GM23338 (cell line): ENCODE measurements at regions not wholly inside any gene's neighbourhood (a gene's known extent, or its start where the extent isn't known, plus 50 kb on each side); places are given as distances from the start of the nearest gene placed in this dataset.

ENCODE experiments used
- ATAC-seq: fragments of 200-7000 bp; cut with Tn5 transposase; 3 replicates; pipeline ENCODE4 v1.9.1; 2020
- DNase-seq: peaks from one replicate; pipeline ENCODE4 v3.0.0-alpha.2; 2015; ENCODE audit warnings: low spot score
- H2AFZ ChIP-seq: fragments of 200-600 bp; sonication (generic); 2 replicates; pipeline ENCODE4 v1.8.0; 2016; ENCODE audit warnings: antibody characterized with exemption, mild to moderate bottlenecking, moderate library complexity
- H3F3A ChIP-seq: fragments of 200-600 bp; sonication (generic); replicated peaks from 2 replicates; pipeline ENCODE4 v1.8.0; 2017; ENCODE audit warnings: antibody characterized with exemption, mixed run types, low read depth
- H3K27ac ChIP-seq: fragments of 200-600 bp; sonication (generic); 2 replicates; pipeline ENCODE4 v1.6.1; 2016; ENCODE audit warnings: low read depth
- H3K27me3 ChIP-seq: fragments of 200-600 bp; sonication (generic); 2 replicates; pipeline ENCODE4 v1.8.0; 2016; ENCODE audit warnings: mild to moderate bottlenecking, mixed run types, moderate library complexity; ENCODE audit not compliant: insufficient read depth
- H3K36me3 ChIP-seq: fragments of 200-600 bp; sonication (generic); 2 replicates; pipeline ENCODE4 v1.8.0; 2016; ENCODE audit warnings: mild to moderate bottlenecking; ENCODE audit not compliant: insufficient read depth
- H3K4me1 ChIP-seq: fragments of 200-600 bp; sonication (generic); 2 replicates; pipeline ENCODE4 v1.8.0; 2016; ENCODE audit warnings: mild to moderate bottlenecking, moderate library complexity; ENCODE audit not compliant: insufficient read depth
- H3K4me2 ChIP-seq: fragments of 200-600 bp; sonication (generic); 2 replicates; pipeline ENCODE4 v1.7.1; 2017; ENCODE audit warnings: mixed run types
- H3K4me3 ChIP-seq: fragments of 200-600 bp; sonication (generic); 2 replicates; pipeline ENCODE4 v1.6.1; 2016; ENCODE audit warnings: mixed run types
- H3K79me2 ChIP-seq: fragments of 200-600 bp; sonication (generic); replicated peaks from 2 replicates; pipeline ENCODE4 v1.8.0; 2017; ENCODE audit warnings: mild to moderate bottlenecking; ENCODE audit not compliant: insufficient read depth
- H3K9me2 ChIP-seq: fragments of 200-600 bp; sonication (generic); 2 replicates; pipeline ENCODE4 v1.8.0; 2017; ENCODE audit not compliant: insufficient read depth
- H4K20me1 ChIP-seq: fragments of 200-600 bp; sonication (generic); replicated peaks from 2 replicates; pipeline ENCODE4 v1.8.0; 2017; ENCODE audit warnings: mild to moderate bottlenecking; ENCODE audit not compliant: insufficient read depth
- H3K27ac Mint-ChIP-seq: 2 replicates; pipeline ENCODE4 v1.8.0; 2020; ENCODE audit warnings: inconsistent platforms, mild to moderate bottlenecking, moderate library complexity, mixed read lengths
- H3K27me3 Mint-ChIP-seq: 3 replicates; pipeline ENCODE4 v1.8.0; 2022; ENCODE audit warnings: low read depth, mild to moderate bottlenecking, moderate library complexity, mixed read lengths, inconsistent platforms; ENCODE audit not compliant: insufficient read depth, poor library complexity
- H3K36me3 Mint-ChIP-seq: 3 replicates; pipeline ENCODE4 v1.8.0; 2021; ENCODE audit warnings: low read depth, mild to moderate bottlenecking, inconsistent platforms, moderate library complexity, mixed read lengths
- H3K4me1 Mint-ChIP-seq: 3 replicates; pipeline ENCODE4 v1.8.0; 2020; ENCODE audit warnings: mild to moderate bottlenecking, inconsistent platforms, mixed read lengths
- H3K4me3 Mint-ChIP-seq: 3 replicates; pipeline ENCODE4 v1.8.0; 2021; ENCODE audit warnings: moderate library complexity, mild to moderate bottlenecking, inconsistent platforms, mixed read lengths
- H3K9me3 Mint-ChIP-seq: 3 replicates; pipeline ENCODE4 v1.8.0; 2020; ENCODE audit warnings: moderate library complexity, mild to moderate bottlenecking, inconsistent platforms, mixed read lengths
- CREB1 ChIP-seq: fragments of 250-450 bp; sonication (Bioruptor Pico); IDR thresholded peaks from 2 replicates; pipeline ENCODE4 v1.5.0; 2020; ENCODE audit warnings: low read depth, mild to moderate bottlenecking, moderate library complexity
- CTCF ChIP-seq, 2 experiments: fragments of 200-600 bp in 1 of 2; sonication (generic) in 1 of 2; conservative IDR thresholded peaks; 2 replicates each; pipeline versions ENCODE4 v1.5.1 to v1.6.1; 2016 to 2017; ENCODE audit warnings: antibody characterized with exemption in 2 of 2, low read depth in 2 of 2, mild to moderate bottlenecking in 2 of 2, moderate library complexity in 1 of 2
- ETS1 ChIP-seq: IDR thresholded peaks from 2 replicates; pipeline ENCODE4 v1.6.1; 2016; ENCODE audit warnings: antibody characterized with exemption
- EZH2 ChIP-seq: fragments of 200-600 bp; sonication (generic); IDR thresholded peaks from one replicate; pipeline ENCODE4 v1.8.0; 2017; ENCODE audit warnings: antibody characterized with exemption, mild to moderate bottlenecking, low read depth; ENCODE audit not compliant: unreplicated experiment
- EZH2phosphoT487 ChIP-seq: fragments of 200-600 bp; sonication (generic); IDR thresholded peaks from one replicate; pipeline ENCODE4 v1.8.1; 2018; ENCODE audit warnings: antibody characterized with exemption; ENCODE audit not compliant: unreplicated experiment
- JUNB ChIP-seq: IDR thresholded peaks from one replicate; pipeline ENCODE4 v1.6.1; 2016; ENCODE audit warnings: antibody characterized with exemption; ENCODE audit not compliant: unreplicated experiment
- NANOG ChIP-seq: IDR thresholded peaks from 2 replicates; pipeline ENCODE4 v1.6.1; 2016; ENCODE audit warnings: antibody characterized with exemption, borderline replicate concordance
- POLR2AphosphoS5 ChIP-seq: IDR thresholded peaks from 2 replicates; pipeline ENCODE4 v1.6.1; 2016; ENCODE audit warnings: antibody characterized with exemption, low read depth
- REST ChIP-seq: IDR thresholded peaks from one replicate; pipeline ENCODE4 v1.6.1; 2018; ENCODE audit warnings: antibody characterized with exemption; ENCODE audit not compliant: unreplicated experiment
- STAT1 ChIP-seq: IDR thresholded peaks from one replicate; pipeline ENCODE4 v1.6.1; 2016; ENCODE audit warnings: antibody characterized with exemption; ENCODE audit not compliant: unreplicated experiment
- ZNF114 ChIP-seq: fragments of 250-450 bp; sonication (Bioruptor Pico); IDR thresholded peaks from 2 replicates; pipeline ENCODE4 v1.5.0; 2020; ENCODE audit warnings: mild to moderate bottlenecking, moderate library complexity
- ZNF331 ChIP-seq: fragments of 250-450 bp; sonication (Bioruptor Pico); IDR thresholded peaks from 2 replicates; pipeline ENCODE4 v1.5.0; 2020; ENCODE audit warnings: low read depth, mild to moderate bottlenecking, moderate library complexity
- ZNF462 ChIP-seq: fragments of 250-450 bp; sonication (Bioruptor Pico); IDR thresholded peaks from 2 replicates; pipeline ENCODE4 v1.5.0; 2020; ENCODE audit warnings: mild to moderate bottlenecking, moderate library complexity

- Histone ChIP-seq H3K4me3 (no peak overlapping the region), H3K27me3 (no peaks in the 10 kb centered on the region), H3K9me2 (no peaks in the 10 kb centered on the region), H3K79me2 (no peaks in the 10 kb centered on the region), H2AFZ (peak overlapping the region; percentile 83), H3K4me2 (no peak overlapping the region), H3F3A (no peaks in the 10 kb centered on the region), H3K36me3 (no peaks in the 10 kb centered on the region), H4K20me1 (no peaks in the 10 kb centered on the region), H3K27ac (no peak overlapping the region), H3K4me1 (no peaks in the 10 kb centered on the region)
- no peak overlapping the region for H3K4me3 Mint-ChIP-seq
- TF ChIP-seq ZNF462 (CRISPR knock-in tag), result no peak
- TF ChIP-seq ETS1, result no peak
- no peak for TF ChIP-seq NANOG
- TF ChIP-seq REST, result no peak
- TF ChIP-seq EZH2phosphoT487, result no peak
- no peak for TF ChIP-seq ZNF114 (CRISPR knock-in tag)
- no peak for TF ChIP-seq CTCF (conservative IDR thresholded peaks at IDR 0.05; ENCODE audit: low read depth in 2 of 2)
- no peak for TF ChIP-seq EZH2
- no peak for TF ChIP-seq JUNB
- no peak for TF ChIP-seq ZNF331 (CRISPR knock-in tag)
- TF ChIP-seq POLR2AphosphoS5, result no peak
- TF ChIP-seq STAT1, result no peak
- TF ChIP-seq CREB1 (CRISPR knock-in tag), result no peak
- H3K36me3 Mint-ChIP-seq, result no peaks in the 10 kb centered on the region; the same call in 2 of the 3 replicates
- no peaks in the 10 kb centered on the region for H3K9me3 Mint-ChIP-seq
- H3K27ac Mint-ChIP-seq, result no peak overlapping the region; the same call in 1 of the 2 replicates
- 0 out of 3 replicates have a peak, but pooled peaks cover 5% of the 10 kb centered on the region for H3K4me1 Mint-ChIP-seq
- H3K27me3 Mint-ChIP-seq, result no peaks in the 10 kb centered on the region
- ATAC-seq, result no peak
- DNase-seq, result no peak
Observed at GRCh38 chr6:92109256-92109655, 1310.1 kb downstream of the EPHA7 start.
